SK-N-SH (cell line): ENCODE measurements at regions not wholly inside any gene's neighbourhood (a gene's known extent, or its start where the extent isn't known, plus 50 kb on each side); places are given as distances from the start of the nearest gene placed in this dataset.

Experiments used
- GATA2 ChIP-seq: sonication (generic); formaldehyde crosslinking; IDR thresholded peaks from 2 replicates; pipeline ENCODE4 v1.5.0; 2020; ENCODE audit warnings: mild to moderate bottlenecking, missing genetic modification reagents
- YY1 ChIP-seq: IDR thresholded peaks from 2 replicates; pipeline ENCODE4 v1.4.0; 2012; ENCODE audit warnings: low read depth, mild to moderate bottlenecking

DNA sequence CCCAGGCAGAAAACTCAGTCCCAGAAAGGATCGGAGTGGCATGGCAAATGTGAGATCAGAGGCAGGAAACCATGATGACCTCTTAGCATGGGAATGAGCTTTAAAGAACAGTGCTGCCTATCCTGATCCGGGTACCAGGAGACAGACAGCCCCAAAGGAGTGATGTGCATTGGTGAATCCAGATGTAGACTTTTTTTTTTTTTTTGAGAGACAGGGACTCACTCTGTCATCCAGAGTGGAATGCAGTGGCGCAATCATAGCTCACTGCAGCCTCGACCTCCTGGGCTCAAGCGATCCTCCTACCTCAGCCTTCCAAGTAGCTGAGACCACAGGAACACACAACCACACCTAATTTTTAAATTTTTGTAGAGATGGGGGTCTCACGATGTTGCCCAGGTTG is 122.7 kb downstream of the VAPA start:
- TF ChIP-seq YY1 (no peak), GATA2 (CRISPR knock-in tag) (no peak)
